Right atrium auricular region (tissue), 2 donors: ENCODE measurements at regions not wholly inside any gene's neighbourhood (a gene's known extent, or its start where the extent isn't known, plus 50 kb on each side); places are given as distances from the start of the nearest gene placed in this dataset.

Source experiments
- DNase-seq: peaks from one replicate; pipeline ENCODE4 v3.0.0-alpha.2; 2019; ENCODE audit warnings: low spot score
- H3K27ac ChIP-seq, 2 donors: fragments of 200-600 bp; sonication (generic); 1 replicate in 1 of 2; 2 replicates in 1 of 2; pipeline ENCODE4 v1.5.1; 2016 to 2019
- H3K27me3 ChIP-seq, 2 donors: fragments of 200-600 bp; sonication (generic); one replicate each; pipeline versions ENCODE4 v1.5.1 to v1.6.0; 2017 to 2019
- H3K36me3 ChIP-seq: fragments of 200-600 bp; sonication (generic); one replicate; pipeline ENCODE4 v1.5.1; 2016
- H3K4me1 ChIP-seq, 2 donors: fragments of 200-600 bp; sonication (generic); one replicate each; pipeline versions ENCODE4 v1.5.1 to v1.6.0; 2017 to 2019
- H3K4me3 ChIP-seq, 2 donors: fragments of 200-600 bp; sonication (generic); 1 replicate in 1 of 2; 2 replicates in 1 of 2; pipeline ENCODE4 v1.5.1; 2017 to 2019; ENCODE audit warnings: mild to moderate bottlenecking in 1 of 2, moderate library complexity in 1 of 2
- H3K9me3 ChIP-seq, 2 donors: fragments of 200-600 bp; sonication (generic); one replicate each; pipeline ENCODE4 v1.5.1; 2019
- TF ChIP-seq, protein P1 (sequence below), 2 donors: fragments of 200-600 bp; sonication (generic); IDR thresholded peaks; one replicate each; pipeline ENCODE4 v1.5.1; 2019; ENCODE audit warnings: antibody characterized with exemption in 2 of 2

DNA sequence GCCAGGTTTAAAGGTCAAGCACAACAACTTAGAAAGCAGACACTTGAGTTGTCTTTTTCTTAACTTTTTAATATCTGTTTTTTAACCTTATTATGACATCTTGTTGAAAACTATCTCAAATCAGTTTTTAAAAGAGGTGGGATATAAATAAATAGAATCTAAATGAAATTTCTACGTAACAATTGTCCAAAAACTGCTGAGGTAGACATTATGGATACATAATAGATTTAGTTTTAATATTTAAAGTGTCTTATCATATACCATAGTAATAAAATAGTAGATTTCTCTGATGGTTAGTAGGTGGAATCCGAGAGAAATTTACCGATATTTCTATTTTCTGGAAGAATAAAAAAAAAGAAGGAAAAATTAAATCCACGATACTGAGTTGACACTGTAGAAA lies 113.9 kb upstream of the MMS22L start:
- Histone ChIP-seq H3K27ac (no peak overlapping the region), H3K27me3 (no peaks in the 10 kb centered on the region), H3K36me3 (no peaks in the 10 kb centered on the region), H3K4me1 (no peaks in the 10 kb centered on the region), H3K4me3 (no peak overlapping the region), H3K9me3 (no peaks in the 10 kb centered on the region)
- TF ChIP-seq, protein P1, sequence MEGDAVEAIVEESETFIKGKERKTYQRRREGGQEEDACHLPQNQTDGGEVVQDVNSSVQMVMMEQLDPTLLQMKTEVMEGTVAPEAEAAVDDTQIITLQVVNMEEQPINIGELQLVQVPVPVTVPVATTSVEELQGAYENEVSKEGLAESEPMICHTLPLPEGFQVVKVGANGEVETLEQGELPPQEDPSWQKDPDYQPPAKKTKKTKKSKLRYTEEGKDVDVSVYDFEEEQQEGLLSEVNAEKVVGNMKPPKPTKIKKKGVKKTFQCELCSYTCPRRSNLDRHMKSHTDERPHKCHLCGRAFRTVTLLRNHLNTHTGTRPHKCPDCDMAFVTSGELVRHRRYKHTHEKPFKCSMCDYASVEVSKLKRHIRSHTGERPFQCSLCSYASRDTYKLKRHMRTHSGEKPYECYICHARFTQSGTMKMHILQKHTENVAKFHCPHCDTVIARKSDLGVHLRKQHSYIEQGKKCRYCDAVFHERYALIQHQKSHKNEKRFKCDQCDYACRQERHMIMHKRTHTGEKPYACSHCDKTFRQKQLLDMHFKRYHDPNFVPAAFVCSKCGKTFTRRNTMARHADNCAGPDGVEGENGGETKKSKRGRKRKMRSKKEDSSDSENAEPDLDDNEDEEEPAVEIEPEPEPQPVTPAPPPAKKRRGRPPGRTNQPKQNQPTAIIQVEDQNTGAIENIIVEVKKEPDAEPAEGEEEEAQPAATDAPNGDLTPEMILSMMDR (IDR thresholded peaks at IDR 0.05): no peak
- DNase-seq: no peak

GRCh38 chr6:97399208-97399607 lies 116.2 kb upstream of the MMS22L start:
- TF ChIP-seq, protein P1 (IDR thresholded peaks at IDR 0.05): no peak
- Histone ChIP-seq H3K4me3 (no peak overlapping the region), H3K9me3 (no peaks in the 10 kb centered on the region), H3K36me3 (no peaks in the 10 kb centered on the region), H3K27ac (no peak overlapping the region), H3K27me3 (no peaks in the 10 kb centered on the region), H3K4me1 (no peaks in the 10 kb centered on the region)
- no peak for DNase-seq

DNA sequence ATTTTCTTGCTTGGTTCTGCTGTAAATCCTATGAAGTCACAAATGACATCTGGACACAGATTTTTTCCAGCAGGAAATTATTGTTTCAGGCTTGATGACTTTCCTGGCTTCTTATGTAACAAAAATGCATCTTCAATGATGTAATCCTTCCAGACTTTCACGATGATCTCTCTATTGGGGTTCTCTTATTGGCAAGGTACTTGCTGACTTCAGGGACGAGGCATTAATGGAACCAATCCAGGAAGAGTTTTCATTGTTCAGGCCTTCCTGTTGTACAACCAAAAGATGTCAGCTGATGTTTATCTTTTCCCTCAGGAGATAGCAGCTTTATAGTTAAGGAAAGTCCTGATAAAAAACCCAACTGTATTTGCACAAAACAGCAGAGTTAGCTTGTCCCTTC lies 118.5 kb upstream of the MMS22L start:
- no peaks in the 10 kb centered on the region for H3K4me1 ChIP-seq
- H3K4me3 ChIP-seq: no peak overlapping the region
- H3K27ac ChIP-seq: no peak overlapping the region
- no peak for DNase-seq
- H3K36me3 ChIP-seq: no peaks in the 10 kb centered on the region
- H3K27me3 ChIP-seq: no peaks in the 10 kb centered on the region
- TF ChIP-seq, protein P1 (IDR thresholded peaks at IDR 0.05): no peak
- H3K9me3 ChIP-seq: no peaks in the 10 kb centered on the region

DNA sequence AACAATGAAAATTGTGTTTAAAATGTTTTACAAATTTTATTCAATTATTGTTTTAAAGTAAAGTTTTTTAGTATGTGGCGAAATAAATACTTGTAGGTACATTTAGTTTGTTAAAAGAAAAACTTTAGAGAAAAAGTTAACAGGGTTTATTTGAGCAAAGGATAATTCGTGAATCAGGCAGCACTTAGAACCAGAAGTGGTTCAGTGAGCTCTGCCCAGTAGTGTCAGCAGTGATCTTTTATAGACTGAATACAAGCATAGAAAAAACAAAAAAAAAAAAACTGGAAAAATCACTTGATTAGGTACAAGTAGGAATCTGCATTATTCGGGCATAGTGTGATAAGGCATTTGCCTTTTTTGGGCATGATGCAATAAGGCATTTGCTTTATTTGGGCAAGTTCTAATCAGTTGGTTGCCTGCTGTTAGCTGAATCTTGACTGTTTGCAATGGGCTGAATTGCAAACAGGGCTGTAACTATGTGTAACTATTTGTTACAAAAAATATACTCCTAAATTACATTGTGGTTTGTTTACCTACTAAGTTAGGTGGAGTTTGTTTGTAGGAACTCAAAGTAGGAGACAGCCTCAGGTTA lies 122.9 kb upstream of the MMS22L start:
- Histone ChIP-seq H3K4me1 (no peaks in the 10 kb centered on the region), H3K4me3 (no peak overlapping the region), H3K27ac (no peak overlapping the region), H3K27me3 (no peaks in the 10 kb centered on the region), H3K36me3 (no peaks in the 10 kb centered on the region), H3K9me3 (no peaks in the 10 kb centered on the region)
- DNase-seq: no peak
- TF ChIP-seq, protein P1 (IDR thresholded peaks at IDR 0.05): no peak

- TF ChIP-seq, protein P1 (IDR thresholded peaks at IDR 0.05): no peak
- Histone ChIP-seq H3K27me3 (no peaks in the 10 kb centered on the region), H3K9me3 (no peaks in the 10 kb centered on the region), H3K27ac (no peak overlapping the region), H3K36me3 (no peaks in the 10 kb centered on the region), H3K4me3 (no peak overlapping the region), H3K4me1 (no peaks in the 10 kb centered on the region)
- no peak for DNase-seq
Observed at GRCh38 chr6:97406633-97407032, 123.6 kb upstream of the MMS22L start.

- H3K4me1 ChIP-seq: no peaks in the 10 kb centered on the region
- H3K9me3 ChIP-seq: no peaks in the 10 kb centered on the region
- H3K27me3 ChIP-seq: no peaks in the 10 kb centered on the region
- no peak overlapping the region for H3K4me3 ChIP-seq
- no peak for DNase-seq
- TF ChIP-seq, protein P1 (IDR thresholded peaks at IDR 0.05): no peak
- H3K27ac ChIP-seq: no peak overlapping the region
- H3K36me3 ChIP-seq: no peaks in the 10 kb centered on the region
Observed at GRCh38 chr6:97411610-97412009, 128.6 kb upstream of the MMS22L start.
